ENCODE measurements at regions not wholly inside any gene's neighbourhood (a gene's known extent, or its start where the extent isn't known, plus 50 kb on each side); places are given as distances from the start of the nearest gene placed in this dataset.
A peak's percentile ranks its signal among the peaks of the same experiment; 100 is the strongest.

- DNase-seq (ENCODE audit: low spot score), result no peak
Measured at GRCh38 chr7:106606120-106606519, 54.8 kb downstream of the CCDC71L start.

DNA sequence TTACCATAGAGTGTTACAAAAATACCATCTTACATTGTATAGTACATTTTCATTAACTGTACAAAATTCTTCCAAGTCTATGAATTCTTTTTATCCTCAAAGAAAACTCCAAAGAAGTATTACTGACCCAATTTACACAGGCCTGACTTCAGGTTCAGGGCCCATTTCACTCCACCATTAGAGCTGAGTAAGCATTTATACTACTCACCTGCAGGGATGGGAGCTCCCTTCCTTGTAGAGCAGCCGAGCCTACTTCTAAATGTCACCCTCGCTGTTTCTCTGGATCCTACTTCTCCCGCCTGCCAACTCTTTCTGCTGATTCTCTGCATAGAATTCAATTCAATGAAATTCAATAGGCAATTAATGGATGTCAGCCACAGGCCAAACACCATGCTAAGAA is 56.0 kb downstream of the CCDC71L start:
- no peak for DNase-seq (ENCODE audit: low spot score)

GRCh38 chr7:106604303-106604924 is 56.5 kb downstream of the CCDC71L start:
- no peak for DNase-seq (ENCODE audit: low spot score)

DNA sequence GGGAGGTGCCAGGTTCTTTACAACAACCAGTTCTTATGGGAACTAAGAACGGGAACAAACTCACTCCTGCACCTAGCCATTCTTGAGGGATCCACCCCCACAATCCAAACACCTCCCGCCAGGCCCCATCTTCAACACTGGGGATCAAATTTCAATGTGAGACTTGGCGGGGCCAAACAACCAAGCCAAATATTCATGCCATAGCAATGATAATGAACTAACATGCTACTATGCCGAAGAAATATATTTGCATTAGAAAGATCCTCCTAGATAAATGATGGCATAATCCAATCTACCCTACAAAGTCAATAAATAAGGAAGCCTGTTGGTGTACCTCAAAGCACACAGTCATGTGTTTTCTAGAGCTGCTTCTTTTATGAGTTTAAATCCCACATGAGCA is 57.6 kb downstream of the CCDC71L start:
- DNase-seq (ENCODE audit: low spot score), result no peak

DNA sequence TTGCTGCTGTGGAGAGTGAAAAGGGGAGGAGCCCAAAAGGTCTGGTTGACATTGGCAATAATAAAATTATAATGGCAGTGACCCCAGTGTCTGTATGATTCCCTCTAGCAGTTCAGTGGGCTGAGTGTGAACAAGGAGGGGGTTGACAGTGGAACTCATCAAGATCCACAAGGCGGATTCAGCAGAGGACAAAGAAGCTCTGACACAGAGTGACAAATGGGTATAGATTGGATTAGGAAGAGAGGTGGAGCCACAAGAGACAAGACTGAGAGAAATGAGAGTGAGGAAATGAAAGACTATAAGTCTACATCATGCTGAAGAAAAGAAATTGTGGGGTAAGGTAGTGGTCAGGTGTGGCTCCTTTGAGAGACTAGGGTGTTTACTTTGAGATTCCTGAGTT is 58.9 kb downstream of the CCDC71L start:
- no peak for DNase-seq (ENCODE audit: low spot score)

DNA sequence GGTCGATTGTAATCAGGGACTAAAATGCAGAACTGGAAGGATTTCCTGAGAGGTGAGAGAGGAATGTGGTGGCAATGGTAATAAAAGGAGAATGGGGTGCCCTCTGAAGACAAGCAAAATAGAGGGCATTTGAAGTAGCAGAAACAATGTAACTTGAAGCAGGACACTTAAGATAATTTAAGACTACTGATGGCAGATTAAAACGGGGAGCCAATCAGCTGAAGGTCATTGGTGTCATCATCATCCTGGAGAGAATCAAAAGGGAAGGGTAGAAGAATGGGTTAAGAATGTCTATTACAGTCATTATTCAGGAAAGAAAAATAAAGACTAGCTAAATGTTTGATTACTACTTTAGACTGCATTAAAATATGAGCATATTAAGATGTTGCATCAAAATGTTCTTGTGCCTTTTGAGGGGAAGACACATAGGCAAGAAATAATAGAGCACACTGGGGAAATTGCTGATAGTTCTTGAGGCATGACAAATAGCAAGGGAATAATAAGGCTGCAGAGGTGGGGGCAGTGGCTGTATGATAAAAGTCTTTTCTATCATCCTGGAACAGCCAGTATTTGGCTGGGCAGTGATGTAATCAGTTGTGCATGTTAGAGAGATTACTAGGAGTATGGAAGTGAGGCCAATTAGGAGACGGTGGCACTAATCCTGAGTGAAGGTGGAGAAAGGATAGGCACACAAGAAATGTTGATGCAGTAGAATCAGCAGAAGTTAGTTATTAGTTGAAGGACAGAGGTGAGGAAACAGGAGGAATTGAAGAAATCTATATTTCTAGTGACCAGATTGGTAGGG is 60.2 kb downstream of the CCDC71L start:
- no peak for DNase-seq (ENCODE audit: low spot score)

- no peak for DNase-seq (ENCODE audit: low spot score)
Measured at GRCh38 chr7:106599343-106599698, 61.6 kb downstream of the CCDC71L start.

DNA sequence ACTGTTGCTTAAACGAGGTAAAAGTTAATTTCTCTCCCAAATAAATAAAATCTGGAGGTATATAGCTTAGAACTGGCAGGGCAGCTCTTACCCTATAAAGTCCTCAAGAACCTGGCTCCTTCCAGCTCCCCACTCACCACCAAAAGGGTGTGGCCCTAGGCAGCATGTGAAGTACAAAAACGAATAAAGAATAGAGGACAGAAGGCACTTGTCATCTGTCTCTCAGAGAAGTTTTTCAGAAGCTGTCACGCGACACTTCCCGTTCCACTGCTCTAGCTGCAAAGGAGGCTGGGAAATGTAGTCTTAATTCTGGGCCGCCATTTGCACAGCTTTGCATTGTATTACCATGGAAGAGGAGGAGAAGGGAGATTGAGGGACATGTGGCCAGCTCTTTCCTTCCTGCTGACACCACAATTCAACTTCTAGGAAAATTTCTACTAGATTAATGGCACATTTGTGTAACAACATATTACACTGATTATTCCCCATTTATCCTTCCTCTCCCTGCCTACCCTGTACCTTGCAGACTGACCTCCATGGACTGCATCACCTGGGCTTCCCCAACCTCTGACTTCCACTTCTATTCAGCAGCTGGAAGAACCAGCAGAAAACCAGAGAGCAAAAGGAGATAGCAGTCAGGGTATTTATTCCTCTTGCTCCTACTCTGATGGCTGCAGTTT is 62.2 kb downstream of the CCDC71L start:
- DNase-seq (ENCODE audit: low spot score), result peak; percentile 67

DNA sequence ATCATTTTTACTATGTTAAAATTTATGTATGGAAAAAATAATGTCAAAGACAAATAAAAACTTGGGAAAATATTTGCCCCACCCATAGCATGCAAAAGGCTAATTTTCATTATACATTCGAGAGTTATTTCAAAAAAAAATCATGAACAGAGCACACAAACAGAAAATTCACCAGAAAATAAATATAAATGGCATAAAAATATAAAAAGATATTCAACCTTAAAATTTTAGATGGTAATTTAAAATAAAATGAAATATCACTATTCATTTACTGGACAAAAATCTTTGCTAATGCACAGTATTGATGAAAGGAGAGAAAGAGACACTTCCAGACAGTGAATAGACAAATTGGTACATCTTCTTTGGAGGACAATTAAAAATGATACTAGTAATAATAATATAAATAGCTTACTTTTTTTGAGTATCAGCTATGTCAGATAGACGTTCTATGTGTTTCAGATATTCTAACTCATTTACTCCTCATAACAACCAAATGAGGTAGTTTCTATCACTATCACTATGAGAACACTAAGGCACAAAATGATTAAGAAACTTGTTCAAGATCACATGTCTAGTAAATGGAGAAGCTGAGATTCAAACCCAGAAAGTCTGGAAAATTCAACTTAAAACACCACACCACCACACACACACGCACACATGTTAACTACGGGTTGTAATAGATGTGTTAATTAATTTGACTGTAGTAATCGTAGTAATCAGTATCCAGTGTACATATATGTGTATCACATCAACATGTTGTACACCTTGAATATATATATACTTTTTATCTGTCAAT is 63.0 kb downstream of the CCDC71L start:
- DNase-seq (ENCODE audit: low spot score), result no peak

- no peak for DNase-seq (ENCODE audit: low spot score)
Measured at GRCh38 chr7:106597014-106597413, 63.9 kb downstream of the CCDC71L start.

DNA sequence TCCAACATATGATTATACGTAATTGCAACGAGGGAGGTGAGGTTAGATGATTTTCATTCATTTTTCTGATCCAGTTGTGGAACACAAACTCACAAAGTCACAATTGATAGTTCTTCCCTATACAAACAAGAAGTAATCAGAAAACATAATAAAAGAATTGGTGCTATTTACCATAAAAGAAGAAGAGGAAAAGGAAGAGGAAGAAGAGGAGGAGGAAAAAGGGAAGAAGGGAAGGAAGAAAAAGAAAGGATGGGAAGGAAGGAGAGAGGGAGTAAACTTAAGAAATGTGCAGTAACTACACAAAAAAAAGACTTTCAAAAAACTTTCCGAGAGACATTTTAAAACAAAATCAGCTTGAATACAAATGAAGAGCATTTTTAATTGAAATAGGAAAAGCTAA is 65.0 kb downstream of the CCDC71L start:
- DNase-seq (ENCODE audit: low spot score), result no peak

- no peak for DNase-seq (ENCODE audit: low spot score)
Measured at GRCh38 chr7:106593028-106593417, 67.9 kb downstream of the CCDC71L start.

- DNase-seq (ENCODE audit: low spot score), result no peak
Measured at GRCh38 chr7:106592282-106593027, 68.5 kb downstream of the CCDC71L start.

DNA sequence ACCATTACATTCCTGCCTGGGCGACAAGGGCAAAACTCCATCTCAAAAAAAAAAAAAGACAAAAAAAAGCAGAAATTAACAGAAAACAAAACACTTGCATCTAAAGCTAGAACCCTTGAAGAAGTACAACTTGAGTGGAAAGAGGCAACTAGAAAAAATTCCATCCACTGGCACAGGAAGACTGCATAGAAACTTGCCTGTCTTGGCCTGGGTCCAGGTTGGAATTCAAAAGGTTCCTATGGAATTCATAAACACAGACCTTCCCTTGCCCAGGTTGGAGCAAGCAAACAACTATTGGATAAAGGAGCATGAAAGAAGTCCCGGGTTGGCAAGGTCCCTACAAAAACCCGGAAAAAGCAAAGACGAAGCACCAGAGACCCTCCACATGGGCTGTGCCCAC is 69.8 kb downstream of the CCDC71L start:
- DNase-seq (ENCODE audit: low spot score), result no peak

DNA sequence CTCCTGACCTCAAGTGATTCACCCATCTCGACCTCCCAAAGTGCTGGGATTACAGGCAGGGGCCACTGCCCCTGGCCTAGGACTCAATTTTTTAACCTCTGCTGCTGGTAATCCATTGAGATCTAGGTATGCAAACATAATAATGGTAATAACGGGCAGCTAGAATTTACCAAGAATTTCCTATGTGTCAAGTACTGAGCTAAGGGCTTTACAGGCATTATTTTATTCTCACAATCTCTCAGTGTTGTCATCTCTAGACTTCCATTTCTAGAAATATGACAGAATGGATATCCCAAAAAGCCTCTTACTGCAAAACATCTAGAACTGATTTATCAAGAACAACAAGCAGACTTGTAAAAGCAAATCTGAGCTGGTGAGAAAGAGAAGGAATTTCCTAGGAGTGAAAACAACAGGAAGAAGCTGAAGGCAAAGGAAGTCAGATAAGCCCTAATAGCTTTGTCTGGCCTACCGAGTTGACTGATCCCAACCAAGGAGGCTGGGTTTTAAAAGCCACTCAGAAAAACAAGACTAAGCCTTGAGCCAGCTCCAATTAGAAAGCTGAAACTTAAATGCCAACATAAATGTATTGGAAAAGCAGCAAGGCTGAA is 70.6 kb downstream of the CCDC71L start:
- DNase-seq (ENCODE audit: low spot score), result no peak

DNA sequence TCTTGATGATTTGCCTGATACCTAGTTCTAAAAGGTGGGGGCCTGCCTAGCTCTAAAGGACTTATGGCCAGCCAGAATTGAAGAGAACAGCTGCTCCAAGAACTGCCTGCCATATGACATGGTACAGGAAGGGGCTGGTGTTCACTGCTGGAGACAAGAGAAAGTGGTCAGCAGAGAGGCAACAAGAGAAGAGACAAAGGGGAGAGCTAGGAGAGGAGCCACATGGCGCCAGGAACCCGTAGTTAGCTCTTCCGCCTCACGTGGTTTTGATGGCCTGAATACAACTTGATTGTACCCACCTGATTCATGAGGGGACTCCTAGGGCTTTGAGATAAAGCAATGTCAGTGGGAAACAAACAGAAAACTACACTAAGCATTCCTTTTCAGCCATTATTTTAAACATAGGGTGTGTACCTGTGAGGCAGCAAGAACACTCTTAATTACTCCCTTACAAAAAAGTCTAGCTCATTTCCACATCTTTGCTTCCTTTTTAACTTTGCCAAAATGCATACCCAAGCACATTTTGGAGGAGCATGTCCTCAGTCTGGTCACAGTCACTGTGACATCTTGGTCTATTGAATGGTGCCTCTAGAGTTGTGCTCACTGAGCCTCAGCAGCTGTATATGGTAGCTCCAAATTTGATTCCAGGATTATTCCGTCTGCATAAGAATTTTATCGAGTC is 71.6 kb downstream of the CCDC71L start:
- no peak for DNase-seq (ENCODE audit: low spot score)

DNA sequence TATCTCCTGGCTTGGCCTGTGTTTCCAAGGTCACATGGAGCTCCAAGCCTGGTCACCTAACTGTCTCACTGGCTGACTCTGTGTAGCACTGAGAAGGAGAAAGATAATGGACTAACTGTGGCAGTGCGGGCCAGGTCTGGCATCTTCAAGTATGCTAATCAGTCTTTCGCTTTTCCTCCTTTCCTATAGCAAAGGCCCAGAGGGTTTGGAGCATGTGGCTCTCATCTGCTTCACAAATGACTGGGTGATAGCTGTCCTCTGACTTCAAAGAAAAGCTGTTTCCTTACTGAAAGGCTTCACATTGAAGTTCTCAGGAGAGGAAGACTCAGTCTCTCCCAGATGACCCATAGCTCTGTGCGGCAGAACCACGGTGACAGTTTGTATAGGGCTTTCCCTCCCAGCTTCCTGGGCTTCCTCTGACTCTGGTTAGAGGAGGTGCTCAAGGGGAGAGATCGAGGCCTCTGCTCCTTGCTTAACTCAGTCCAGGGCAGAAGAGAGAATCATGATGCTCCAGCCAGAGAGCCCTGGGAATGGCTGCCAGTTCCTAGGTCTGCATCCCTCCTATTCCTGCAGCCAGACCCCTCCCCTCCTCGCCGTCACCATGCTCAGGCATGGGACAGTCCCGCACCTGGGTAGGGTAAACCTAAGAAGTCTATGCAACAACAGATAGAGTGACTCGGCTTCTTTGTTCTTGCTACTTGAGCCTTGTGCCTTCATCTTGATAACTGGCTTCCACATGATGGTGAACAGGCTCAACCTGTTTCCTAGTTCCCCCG is 72.3 kb downstream of the CCDC71L start:
- no peak for DNase-seq (ENCODE audit: low spot score)

DNA sequence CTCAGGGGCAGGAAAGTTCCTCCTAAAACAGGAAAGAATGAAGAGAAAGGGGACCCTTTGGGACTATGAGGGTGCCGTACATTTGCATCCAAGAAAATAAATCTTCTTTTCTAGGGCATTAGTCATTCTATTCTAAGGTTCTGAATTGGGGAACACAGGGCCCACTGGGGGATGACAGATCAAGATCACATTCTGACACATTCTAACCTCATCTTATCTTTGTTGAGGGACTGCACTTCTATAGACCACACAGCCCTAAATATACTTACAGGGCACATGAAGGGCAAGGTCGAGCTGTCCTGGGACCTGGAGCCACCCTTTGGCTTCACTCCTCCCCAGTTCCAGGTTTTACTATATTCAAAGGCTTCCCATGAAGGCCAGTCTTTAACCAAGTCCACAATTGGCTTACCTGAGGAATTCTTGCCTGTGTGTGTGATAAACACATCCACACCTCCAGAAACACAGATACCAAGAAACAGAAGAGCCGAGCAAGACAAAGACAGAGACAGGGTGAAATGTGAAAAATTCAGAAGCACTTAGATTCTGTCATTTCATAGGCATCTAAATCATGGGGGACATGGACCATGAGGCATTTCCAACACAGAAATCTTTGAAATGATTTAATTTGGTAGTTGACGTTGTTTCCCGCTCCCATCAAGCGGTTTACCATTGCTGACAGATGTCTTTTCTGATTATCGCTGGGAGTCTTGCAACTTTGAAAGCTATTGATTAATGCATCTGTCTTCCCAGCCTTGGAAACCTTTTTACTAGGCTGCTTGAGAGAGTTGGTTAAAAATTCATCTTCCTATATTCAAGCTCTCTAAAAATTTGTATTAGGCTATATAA is 75.8 kb downstream of the CCDC71L start:
- DNase-seq (ENCODE audit: low spot score), result no peak

All from mucosa of gallbladder (tissue), 1 donor.